CD14-positive monocyte (primary cell): ENCODE measurements at regions not wholly inside any gene's neighbourhood (a gene's known extent, or its start where the extent isn't known, plus 50 kb on each side); places are given as distances from the start of the nearest gene placed in this dataset.
A peak's percentile ranks its signal among the peaks of the same experiment; 100 is the strongest.

Experiments used
- DNase-seq, 3 donors: peaks; one replicate each; pipeline ENCODE4 v3.0.0-alpha.2; 2011 to 2022
- H2AFZ ChIP-seq: 2 replicates; pipeline ENCODE4 v1.6.0; 2012; ENCODE audit warnings: mild to moderate bottlenecking, low read depth, low read length, inconsistent platforms; ENCODE audit not compliant: insufficient read depth, poor library complexity, severe bottlenecking
- H3K27ac ChIP-seq, 2 donors: 1 replicate in 1 of 2; 2 replicates in 1 of 2; pipeline ENCODE4 v1.5.1; 2012 to 2013; ENCODE audit warnings: low read length in 2 of 2, control low read depth in 1 of 2, inconsistent platforms in 1 of 2, low read depth in 1 of 2, mild to moderate bottlenecking in 1 of 2
- H3K27me3 ChIP-seq, 2 donors: one replicate each; pipeline versions ENCODE4 v1.6.0 to v1.6.1; 2011 to 2013; ENCODE audit warnings: low read length in 2 of 2; ENCODE audit not compliant: control insufficient read depth in 2 of 2, insufficient read depth in 2 of 2
- H3K36me3 ChIP-seq, 2 donors: replicated peaks in 1 of 2; 1 replicate in 1 of 2; 2 replicates in 1 of 2; pipeline versions ENCODE4 v1.5.1 to v1.6.1; 2012 to 2013; ENCODE audit warnings: low read length in 2 of 2, control low read depth in 1 of 2, inconsistent platforms in 1 of 2, mild to moderate bottlenecking in 1 of 2; ENCODE audit not compliant: insufficient read depth in 2 of 2, control insufficient read depth in 1 of 2
- H3K4me1 ChIP-seq, 2 donors: 1 replicate in 1 of 2; 2 replicates in 1 of 2; pipeline versions ENCODE4 v1.5.1 to v1.6.1; 2012 to 2013; ENCODE audit warnings: low read length in 2 of 2, control low read depth in 1 of 2, inconsistent platforms in 1 of 2, mild to moderate bottlenecking in 1 of 2, moderate library complexity in 1 of 2; ENCODE audit not compliant: insufficient read depth in 2 of 2, control insufficient read depth in 1 of 2
- H3K4me2 ChIP-seq: replicated peaks from 2 replicates; pipeline ENCODE3; 2012; ENCODE audit warnings: low read length, moderate library complexity, mild to moderate bottlenecking; ENCODE audit not compliant: poor library complexity, severe bottlenecking; ENCODE audit errors: extremely low read depth
- H3K4me3 ChIP-seq, 3 experiments: fragments of 200-600 bp in 1 of 3; sonication (generic) in 1 of 3; replicated peaks in 1 of 3; 1 replicate in 2 of 3; 2 replicates in 1 of 3; pipeline ENCODE4 v1.5.1; 2011 to 2013; ENCODE audit warnings: low read length in 3 of 3, mild to moderate bottlenecking in 3 of 3, control low read depth in 2 of 3, low read depth in 2 of 3, inconsistent platforms in 1 of 3, moderate library complexity in 1 of 3
- H3K79me2 ChIP-seq: 2 replicates; pipeline ENCODE4 v1.6.0; 2012; ENCODE audit warnings: mild to moderate bottlenecking, control low read depth, inconsistent platforms, low read length, moderate library complexity; ENCODE audit not compliant: insufficient read depth
- H3K9ac ChIP-seq: 2 replicates; pipeline ENCODE4 v1.6.0; 2017; ENCODE audit warnings: low read length, mild to moderate bottlenecking; ENCODE audit not compliant: insufficient read depth, poor library complexity, severe bottlenecking
- H3K9me3 ChIP-seq, 2 donors: replicated peaks in 1 of 2; 1 replicate in 1 of 2; 2 replicates in 1 of 2; pipeline versions ENCODE4 v1.5.1 to v1.6.1; 2012 to 2013; ENCODE audit warnings: low read length in 2 of 2, control low read depth in 1 of 2; ENCODE audit not compliant: control insufficient read depth in 1 of 2, insufficient read depth in 1 of 2
- H4K20me1 ChIP-seq: 2 replicates; pipeline ENCODE4 v1.6.0; 2012; ENCODE audit warnings: mild to moderate bottlenecking, low read length, control low read depth, moderate library complexity; ENCODE audit not compliant: insufficient read depth
- H3K27ac Mint-ChIP-seq, 7 donors: one replicate each; pipeline ENCODE4 v1.8.0; 2020; ENCODE audit warnings: mild to moderate bottlenecking in 7 of 7, mixed read lengths in 7 of 7, moderate library complexity in 6 of 7, inconsistent platforms in 2 of 7
- H3K27me3 Mint-ChIP-seq, 3 donors: one replicate each; pipeline ENCODE4 v1.8.0; 2021 to 2022; ENCODE audit warnings: low read depth in 3 of 3, mild to moderate bottlenecking in 3 of 3, mixed read lengths in 3 of 3, moderate library complexity in 3 of 3, inconsistent platforms in 1 of 3
- H3K36me3 Mint-ChIP-seq, 2 donors: one replicate each; pipeline ENCODE4 v1.8.0; 2020; ENCODE audit warnings: mixed read lengths in 2 of 2, inconsistent platforms in 1 of 2, mild to moderate bottlenecking in 1 of 2
- H3K4me1 Mint-ChIP-seq: one replicate; pipeline ENCODE4 v1.8.0; 2020; ENCODE audit warnings: mild to moderate bottlenecking, mixed read lengths
- H3K4me3 Mint-ChIP-seq, 2 donors: one replicate each; pipeline ENCODE4 v1.8.0; 2020; ENCODE audit warnings: mild to moderate bottlenecking in 2 of 2, mixed read lengths in 2 of 2, moderate library complexity in 1 of 2
- H3K9me3 Mint-ChIP-seq, 7 donors: one replicate each; pipeline ENCODE4 v1.8.0; 2020 to 2022; ENCODE audit warnings: mixed read lengths in 7 of 7, mild to moderate bottlenecking in 6 of 7, moderate library complexity in 6 of 7, inconsistent platforms in 2 of 7
- WGBS: methylation state at CpG from one replicate; pipeline ENCODE4 v1.1.5; 2013; ENCODE audit warnings: missing lambda C conversion rate; ENCODE audit not compliant: insufficient coverage; 5-methylcytosine and 5-hydroxymethylcytosine counted together
- intact Hi-C, 2 donors: fragments of 100-400 bp; cut with micrococcal nuclease; formaldehyde crosslinking; loops; one replicate each; pipeline versions ENCODE4 v1.15.0 to v1.15.1; 2023
- TF ChIP-seq, protein P1 (sequence below): fragments of 200-600 bp; IDR thresholded peaks from one replicate; pipeline ENCODE4 v1.8.0; 2022; ENCODE audit warnings: antibody characterized with exemption, mild to moderate bottlenecking

- H3K79me2 ChIP-seq, result peaks cover 49% of the 10 kb centered on the region
- peaks cover 0 to 3% (median 0%) of the 10 kb centered on the region in 3 donors for H3K27me3 Mint-ChIP-seq
- H3K9ac ChIP-seq, result no peak overlapping the region
Observed at GRCh38 chr9:110124439-110124838, 83.5 kb downstream of the C9orf152 start.

GRCh38 chr9:110125207-110125751 is 82.7 kb downstream of the C9orf152 start:
- Histone ChIP-seq H3K4me2 (no peak overlapping the region), H3K79me2 (peaks cover 56% of the 10 kb centered on the region), H4K20me1 (no peaks in the 10 kb centered on the region), H3K4me3 (no peak overlapping the region), H3K9me3 (no peaks in the 10 kb centered on the region), H2AFZ (peak overlapping the region; percentile 27), H3K27ac (no peak overlapping the region), H3K9ac (no peak overlapping the region), H3K36me3 (no peaks in the 10 kb centered on the region), H3K27me3 (no peaks in the 10 kb centered on the region), H3K4me1 (peaks cover 33 to 34% of the 10 kb centered on the region in 2 donors)
- Mint-ChIP-seq H3K27ac (no peak overlapping the region), H3K27me3 (peaks cover 0 to 3% (median 0%) of the 10 kb centered on the region in 3 donors), H3K9me3 (no peaks in the 10 kb centered on the region), H3K4me1 (peaks cover 41% of the 10 kb centered on the region), H3K4me3 (no peak overlapping the region), H3K36me3 (no peaks in the 10 kb centered on the region)
- no peak for DNase-seq
- TF ChIP-seq, protein P1, sequence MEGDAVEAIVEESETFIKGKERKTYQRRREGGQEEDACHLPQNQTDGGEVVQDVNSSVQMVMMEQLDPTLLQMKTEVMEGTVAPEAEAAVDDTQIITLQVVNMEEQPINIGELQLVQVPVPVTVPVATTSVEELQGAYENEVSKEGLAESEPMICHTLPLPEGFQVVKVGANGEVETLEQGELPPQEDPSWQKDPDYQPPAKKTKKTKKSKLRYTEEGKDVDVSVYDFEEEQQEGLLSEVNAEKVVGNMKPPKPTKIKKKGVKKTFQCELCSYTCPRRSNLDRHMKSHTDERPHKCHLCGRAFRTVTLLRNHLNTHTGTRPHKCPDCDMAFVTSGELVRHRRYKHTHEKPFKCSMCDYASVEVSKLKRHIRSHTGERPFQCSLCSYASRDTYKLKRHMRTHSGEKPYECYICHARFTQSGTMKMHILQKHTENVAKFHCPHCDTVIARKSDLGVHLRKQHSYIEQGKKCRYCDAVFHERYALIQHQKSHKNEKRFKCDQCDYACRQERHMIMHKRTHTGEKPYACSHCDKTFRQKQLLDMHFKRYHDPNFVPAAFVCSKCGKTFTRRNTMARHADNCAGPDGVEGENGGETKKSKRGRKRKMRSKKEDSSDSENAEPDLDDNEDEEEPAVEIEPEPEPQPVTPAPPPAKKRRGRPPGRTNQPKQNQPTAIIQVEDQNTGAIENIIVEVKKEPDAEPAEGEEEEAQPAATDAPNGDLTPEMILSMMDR, result no peak
- 90% methylated on average over 16 of the region's 16 CpGs for WGBS
- intact Hi-C loops, result no loop called here

More at GRCh38 chr9:110124439-110124838, 83.5 kb downstream of the C9orf152 start:
- H3K4me3 ChIP-seq, result no peak overlapping the region
- DNase-seq, result no peak
- H3K27me3 ChIP-seq, result no peaks in the 10 kb centered on the region
- H3K4me1 Mint-ChIP-seq, result peaks cover 41% of the 10 kb centered on the region
- H3K4me1 ChIP-seq, result peaks cover 33 to 34% of the 10 kb centered on the region in 2 donors
- H3K27ac Mint-ChIP-seq, result peak overlapping the region in 1 of 7 donors; percentile 3
- WGBS, result 93% methylated on average over 4 of the region's 4 CpGs
- H3K4me2 ChIP-seq, result no peak overlapping the region
- H4K20me1 ChIP-seq, result no peaks in the 10 kb centered on the region
- H3K36me3 Mint-ChIP-seq, result no peaks in the 10 kb centered on the region
- H3K27ac ChIP-seq, result no peak overlapping the region
- TF ChIP-seq, protein P1, result no peak
- H3K9me3 Mint-ChIP-seq, result no peaks in the 10 kb centered on the region
- no peaks in the 10 kb centered on the region for H3K36me3 ChIP-seq
- intact Hi-C loops, result no loop called here
- no peak overlapping the region for H2AFZ ChIP-seq
- no peak overlapping the region for H3K4me3 Mint-ChIP-seq
- H3K9me3 ChIP-seq, result no peaks in the 10 kb centered on the region
